HG03066 (cell line): ENCODE measurements at regions not wholly inside any gene's neighbourhood (a gene's known extent, or its start where the extent isn't known, plus 50 kb on each side); places are given as distances from the start of the nearest gene placed in this dataset.

Experiments
- ATAC-seq: cut with Tn5 transposase; IDR thresholded peaks from one replicate; pipeline ENCODE4 v1.9.1; 2021; ENCODE audit warnings: low read depth; ENCODE audit not compliant: unreplicated experiment

DNA sequence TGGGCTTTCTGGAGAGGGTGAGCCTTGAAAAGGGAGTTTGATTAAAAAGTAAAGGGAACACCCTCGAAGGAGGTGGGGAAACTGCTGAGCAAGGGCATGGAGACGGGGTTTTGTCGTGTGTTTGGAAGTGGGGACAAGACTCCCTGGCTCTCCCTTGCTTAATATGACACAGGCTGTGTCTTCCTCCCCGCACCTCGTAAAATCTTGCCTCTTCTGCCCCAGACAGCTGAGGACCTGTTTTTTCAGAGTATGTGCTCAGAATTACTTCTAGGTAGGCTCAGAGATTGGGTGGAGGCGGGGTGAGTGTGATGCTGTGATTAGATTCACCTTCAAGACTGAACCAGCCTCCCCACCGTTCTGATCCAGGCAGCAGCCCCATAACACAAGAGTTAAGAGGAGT is 244.4 kb upstream of the TLE3 start:
- ATAC-seq = no peak

DNA sequence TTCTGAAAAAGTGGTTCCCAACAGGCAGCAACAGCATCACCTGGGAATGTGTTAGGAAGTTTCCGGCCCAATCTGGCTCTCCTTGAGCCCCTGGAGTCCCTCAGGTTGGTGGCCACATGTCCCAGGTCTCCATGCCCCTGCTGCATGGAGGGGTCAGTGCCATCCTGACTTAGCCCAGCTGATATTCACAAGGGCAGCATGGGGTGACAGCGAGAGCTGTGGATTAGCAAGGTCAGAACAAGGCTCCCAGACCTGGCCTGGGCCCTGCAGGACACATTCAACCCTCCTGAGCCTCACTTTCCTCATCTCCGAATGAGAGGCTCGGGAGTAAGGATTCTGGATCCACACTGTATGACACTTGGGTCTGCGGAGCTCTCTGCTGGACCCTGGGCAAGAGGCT is 243.8 kb upstream of the TLE3 start:
- no peak for ATAC-seq

DNA sequence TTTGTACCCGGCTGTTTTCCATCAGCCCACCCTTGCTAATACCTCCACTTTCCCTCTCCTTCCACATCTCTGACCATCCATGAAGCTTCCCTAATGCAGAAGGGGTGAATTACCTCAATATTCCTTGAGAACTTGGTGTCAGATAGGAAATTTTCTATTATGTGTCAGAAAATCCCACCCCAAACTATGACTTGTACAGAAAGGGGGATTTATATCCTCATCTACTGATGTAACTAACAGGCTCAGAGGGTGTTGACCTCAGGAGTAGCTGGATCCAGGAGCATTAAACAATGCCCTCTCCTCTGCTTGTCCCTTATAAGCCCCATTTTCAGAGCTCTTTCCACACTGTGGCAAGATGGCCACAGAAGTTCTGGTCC is 242.8 kb upstream of the TLE3 start:
- ATAC-seq = no peak

DNA sequence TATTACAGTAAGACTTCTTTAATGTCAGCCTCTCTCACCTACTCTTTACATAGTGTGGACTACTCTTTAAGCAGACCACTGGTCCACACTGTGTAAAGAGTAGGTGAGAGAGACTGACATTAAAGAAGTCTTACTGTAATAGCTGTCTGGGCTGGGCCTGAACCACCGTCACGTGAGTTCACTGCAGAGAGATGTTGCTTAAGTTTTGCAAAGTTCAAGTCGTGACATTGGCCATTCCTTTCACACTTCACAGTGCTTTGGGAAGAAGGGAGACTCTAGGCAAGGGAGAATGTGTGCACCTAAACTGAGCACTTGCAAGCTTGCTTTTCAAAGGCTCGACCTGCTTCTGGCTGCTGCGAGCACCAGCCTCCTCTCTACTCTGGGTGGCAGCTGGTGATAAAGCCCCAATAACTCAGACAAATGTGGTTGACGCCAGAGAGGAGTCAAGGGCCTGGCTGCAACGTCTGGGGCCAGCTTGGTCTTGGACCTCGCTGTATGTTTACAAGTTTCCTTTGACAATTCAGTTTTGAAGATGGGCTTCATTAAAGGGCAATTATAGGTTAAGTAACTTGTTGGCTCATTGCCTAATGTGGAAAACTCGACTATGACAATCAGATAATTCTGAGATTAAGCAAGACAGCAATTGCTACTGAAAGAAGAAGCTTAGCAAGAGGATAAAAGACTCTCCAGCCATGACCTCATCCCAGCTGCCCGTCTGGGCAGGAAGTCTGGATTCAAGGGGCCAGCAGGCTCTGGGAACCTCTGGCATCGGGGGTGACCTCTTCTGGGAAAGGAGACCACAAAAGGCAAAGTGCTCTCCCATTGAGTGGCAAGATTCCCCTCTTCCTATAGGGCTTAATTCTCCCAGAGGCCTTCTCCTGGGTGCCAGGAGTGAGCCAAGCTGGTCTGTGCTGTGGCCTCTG is 242.1 kb upstream of the TLE3 start:
- ATAC-seq = no peak

DNA sequence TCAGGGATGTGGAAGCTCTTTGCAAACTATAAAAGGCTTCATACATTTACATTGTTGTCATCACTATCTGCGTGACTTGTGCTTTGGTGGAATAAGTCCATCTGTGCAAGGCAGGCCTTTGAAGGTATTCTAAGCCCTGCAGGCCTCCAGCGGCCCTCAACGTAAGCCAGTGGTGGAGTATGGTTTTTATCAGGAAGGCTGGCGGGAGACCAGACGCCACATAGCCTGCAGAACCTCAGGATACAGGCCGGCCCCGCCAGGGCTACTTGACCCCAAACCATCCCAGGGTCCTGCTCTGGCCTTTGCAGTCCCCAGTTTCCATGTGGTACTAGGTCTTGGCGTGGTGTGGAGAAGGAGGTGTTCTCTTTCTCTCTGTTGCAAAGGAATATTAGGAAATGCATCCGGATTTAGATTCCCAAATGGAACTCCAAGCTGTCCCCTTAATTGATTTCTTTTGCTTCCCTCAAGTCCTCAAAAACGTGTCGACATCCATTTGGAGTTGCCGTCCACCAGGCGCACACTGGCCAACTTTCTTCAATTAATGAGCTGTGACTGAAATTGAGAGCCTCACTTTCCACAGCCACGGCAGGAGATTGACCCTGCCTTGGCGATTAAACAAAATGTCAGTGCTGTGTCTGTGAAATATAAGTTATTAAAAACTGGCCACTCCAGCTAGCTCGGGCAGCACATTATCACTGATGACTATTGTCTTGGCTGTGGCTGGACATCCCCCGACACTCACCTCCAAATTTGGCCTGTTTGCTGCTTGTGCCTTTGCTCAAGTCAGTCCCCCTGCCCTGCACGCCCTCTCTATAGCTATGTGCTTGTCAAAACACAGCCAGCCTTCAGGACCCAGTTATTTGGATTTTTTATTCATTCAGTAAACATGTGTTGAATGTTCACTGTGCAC is 239.8 kb upstream of the TLE3 start:
- ATAC-seq = no peak

DNA sequence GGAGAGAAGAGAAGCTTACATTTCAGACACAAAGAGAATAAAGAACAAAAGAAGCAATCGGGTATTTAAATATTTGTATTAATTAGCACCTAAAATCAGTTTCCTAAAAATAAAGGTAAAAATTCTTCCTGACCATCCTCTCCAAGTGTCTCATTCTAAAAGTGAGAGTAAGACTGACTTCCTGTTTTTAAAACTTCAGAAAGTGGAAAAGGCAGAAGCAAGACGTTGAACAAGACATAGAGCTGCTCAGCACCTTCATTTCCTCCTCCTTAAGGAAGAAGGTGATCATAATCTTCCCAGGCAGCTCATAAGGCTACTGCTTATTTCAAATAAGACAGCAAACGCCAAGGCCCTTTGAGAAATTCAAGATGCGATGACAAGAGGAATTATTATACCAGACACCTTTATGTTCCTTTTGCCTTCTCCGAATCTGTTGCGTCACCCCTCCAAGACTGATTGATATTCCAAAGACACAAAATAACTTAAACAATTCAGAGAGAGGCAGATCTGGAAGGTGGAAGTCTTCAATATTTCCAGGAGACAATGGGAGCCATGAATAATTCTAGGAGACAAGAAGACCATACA is 238.8 kb upstream of the TLE3 start:
- ATAC-seq = no peak

DNA sequence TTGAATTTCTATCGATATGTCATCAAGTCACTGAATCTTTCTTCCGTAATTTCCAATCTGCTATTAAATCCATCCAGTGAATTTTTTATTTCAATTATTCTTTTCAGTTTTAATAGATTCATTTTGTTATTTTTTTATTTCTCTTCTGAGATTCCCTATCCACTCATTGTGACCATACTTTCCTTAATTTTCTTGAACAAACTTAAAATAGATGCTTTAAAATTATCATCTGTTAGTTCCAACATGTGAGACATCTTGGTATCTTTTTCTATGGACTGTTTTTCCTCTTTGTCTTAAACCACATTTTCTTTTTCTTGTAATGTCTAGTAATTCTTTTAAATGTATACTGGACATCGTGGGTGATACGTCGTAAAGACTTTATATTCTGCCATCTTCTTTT is 236.6 kb upstream of the TLE3 start:
- no peak for ATAC-seq

DNA sequence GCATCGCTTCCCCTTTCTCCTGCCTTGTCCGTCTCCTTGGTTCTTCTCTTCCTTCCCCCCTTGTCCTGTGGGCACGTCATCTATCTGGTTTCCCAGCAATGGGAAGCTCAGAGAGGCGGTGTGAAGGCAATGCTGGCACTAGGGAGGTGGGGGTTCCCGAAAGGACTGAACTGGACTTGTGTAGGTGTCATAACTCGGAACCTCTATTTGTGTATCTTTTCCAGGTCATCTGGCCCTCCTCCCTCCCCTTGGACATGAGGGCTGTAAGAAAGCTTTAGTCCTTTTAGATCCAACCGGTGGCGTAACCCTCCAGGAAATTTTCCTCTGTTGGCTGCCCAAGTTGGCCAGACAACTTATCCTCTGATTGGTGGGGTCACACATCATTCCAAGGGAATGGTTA is 231.5 kb upstream of the TLE3 start:
- ATAC-seq = no peak

DNA sequence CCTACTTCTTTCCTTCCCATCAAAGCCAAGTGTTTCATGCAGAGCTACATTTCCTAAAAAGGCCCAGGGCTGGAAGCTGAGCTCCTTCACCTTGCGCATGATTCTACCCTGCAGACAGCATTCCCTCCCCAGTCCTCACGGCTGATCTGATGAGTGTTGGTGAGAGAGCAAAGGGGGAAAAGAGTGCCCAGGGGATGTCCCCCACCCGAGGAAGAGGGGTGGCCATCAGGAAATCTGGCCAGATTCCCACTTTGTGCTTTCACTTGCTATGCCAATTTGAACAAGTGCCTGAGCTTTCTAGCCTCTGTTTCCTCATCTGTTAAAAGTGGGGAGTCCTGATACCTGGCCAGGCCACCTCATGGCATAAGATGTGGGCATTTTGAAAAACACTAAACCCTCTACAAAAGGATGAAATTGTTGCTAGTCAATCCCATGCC is 231.0 kb upstream of the TLE3 start:
- no peak for ATAC-seq

DNA sequence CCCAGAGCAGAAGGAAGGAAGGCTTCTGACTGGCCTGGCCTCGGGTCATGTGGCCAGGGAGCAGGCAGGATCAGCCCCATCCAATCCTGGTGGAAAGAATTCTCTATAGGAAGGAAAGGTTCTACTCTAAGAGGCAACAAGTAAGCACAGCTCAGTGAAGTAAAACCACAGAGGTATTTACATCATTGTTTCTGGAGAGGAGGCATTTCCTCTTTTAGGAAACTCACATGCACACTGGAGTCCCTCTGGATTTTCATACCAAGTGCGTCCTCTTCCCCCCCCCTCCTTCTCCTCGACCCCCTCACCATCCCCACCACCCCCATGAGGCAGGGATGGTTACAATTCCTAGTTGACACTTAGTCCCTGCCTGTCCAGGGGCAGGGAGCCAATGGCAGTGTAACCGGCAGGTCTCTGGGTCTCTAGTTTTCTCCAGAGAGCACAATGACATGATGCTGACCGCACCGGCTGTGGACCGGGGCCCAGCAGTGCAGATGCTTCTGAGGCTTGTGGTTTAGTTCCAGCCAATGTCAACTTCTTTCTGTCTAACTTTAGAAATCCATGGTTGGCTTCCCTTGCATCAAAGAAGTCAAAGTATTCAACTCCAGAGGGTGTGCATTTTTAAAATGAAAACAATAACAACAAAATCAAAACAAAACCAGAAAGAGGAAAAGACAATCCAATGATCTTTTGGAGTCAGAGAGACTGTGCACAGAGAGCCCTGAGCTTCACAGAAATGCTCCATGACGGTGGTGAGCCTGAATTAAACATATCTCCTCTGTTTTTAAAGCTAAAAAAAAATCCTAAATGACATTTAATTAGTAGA is 230.3 kb upstream of the TLE3 start:
- ATAC-seq = peak; percentile 58

DNA sequence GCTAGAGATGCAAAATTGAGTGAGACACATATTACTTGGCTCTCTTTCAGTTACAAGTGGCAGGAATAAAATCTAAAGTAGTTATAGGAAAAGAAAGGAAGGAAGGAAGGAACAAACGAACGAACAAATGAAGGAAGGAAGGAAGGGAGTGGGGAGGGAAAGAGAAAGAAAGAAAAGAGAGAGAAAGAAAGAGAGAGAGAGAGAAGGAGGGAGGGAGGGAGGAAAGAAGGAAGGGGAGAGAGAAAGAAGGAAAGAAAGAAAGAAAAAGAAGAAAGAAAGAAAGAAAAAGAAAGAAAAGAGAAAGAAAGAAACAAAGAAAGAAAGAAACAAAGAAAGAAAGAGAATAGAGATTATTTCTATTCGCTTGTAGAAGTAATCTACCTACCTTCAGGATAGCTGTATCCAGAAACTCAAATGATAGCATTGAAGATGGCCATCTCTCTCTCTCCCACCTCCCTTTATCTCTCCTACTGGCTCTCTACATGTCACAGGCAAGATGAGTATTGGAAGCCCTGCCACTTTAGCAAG is 229.7 kb upstream of the TLE3 start:
- no peak for ATAC-seq

DNA sequence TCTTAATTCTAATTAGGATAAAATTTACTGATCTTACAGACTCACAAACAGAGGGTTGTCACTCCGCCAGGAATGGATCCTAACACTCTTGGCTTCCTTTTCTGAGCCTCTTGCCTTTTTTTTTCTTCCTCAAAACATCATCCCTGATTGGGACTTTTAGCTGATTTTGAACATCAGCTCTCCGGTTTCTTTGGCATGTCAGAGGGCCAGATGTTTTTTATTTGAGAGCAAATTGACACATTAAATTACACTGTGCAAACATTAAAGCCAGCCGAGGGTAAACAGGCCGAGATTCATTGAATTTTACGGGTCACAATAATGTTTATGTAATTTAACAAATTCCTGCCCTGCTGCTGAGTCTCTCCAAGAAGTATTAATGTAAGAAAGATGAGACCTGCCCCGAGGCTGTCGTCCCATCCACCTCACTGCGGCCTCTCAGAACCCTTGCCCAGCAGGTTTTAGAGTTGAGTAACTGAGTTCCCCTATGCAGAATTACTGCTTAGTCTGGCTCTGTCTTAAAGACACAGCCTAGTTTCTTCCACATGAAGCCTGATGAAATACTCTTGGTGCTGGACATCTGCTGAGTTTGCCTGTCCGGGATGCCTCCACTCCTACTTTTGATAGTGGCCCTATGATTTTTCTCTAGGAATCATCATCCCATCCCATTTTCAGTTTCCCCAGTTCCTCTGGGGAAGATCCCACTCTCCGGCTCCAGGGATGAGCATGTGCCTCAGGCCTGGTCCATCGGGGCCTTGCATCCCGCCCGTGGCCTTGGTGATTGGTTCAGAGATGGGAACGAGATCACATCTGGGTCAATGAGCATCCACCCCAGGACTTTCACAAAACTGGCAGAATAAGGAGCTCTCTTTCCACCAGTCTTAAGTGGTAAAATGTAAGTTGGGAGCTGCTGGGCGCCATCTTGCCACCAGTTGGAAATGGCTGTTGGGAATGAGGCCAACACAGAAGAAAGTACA is 226.6 kb upstream of the TLE3 start:
- ATAC-seq = no peak

DNA sequence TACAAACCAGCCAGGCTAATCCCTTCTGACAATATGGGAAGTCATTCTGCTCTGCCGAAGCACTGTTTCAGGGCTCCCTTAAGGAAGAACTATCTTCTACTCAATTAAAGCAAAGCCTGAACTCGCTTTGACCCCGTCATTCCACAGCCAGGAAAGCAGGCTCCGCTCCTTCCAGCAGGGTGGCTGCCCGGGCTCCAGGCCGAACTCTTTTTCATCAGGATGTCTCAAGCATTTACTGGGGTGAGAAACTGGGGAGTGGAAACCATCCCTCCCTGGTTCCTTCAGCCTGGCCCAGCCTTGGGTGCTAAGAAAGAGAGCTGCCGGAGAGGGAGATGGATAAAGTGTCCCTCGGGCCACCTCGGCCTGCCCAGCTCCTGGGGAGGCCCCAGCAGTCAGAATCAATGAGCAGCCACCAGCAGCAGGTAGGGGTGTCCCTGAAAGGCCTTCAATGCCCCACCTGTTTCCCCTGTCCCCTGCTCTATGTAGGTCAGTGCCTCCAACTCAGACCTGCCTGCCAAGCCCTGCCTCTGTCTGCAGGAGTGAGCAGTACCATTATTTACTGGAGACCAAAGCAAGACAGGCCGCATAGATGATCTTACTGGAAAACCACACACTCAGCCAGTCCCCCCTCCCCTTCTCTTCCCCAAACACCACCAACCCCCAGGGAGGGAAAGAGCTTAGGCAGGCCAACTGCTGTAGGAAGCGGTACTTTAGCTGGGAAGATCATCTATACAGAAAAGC is 225.6 kb upstream of the TLE3 start:
- no peak for ATAC-seq

DNA sequence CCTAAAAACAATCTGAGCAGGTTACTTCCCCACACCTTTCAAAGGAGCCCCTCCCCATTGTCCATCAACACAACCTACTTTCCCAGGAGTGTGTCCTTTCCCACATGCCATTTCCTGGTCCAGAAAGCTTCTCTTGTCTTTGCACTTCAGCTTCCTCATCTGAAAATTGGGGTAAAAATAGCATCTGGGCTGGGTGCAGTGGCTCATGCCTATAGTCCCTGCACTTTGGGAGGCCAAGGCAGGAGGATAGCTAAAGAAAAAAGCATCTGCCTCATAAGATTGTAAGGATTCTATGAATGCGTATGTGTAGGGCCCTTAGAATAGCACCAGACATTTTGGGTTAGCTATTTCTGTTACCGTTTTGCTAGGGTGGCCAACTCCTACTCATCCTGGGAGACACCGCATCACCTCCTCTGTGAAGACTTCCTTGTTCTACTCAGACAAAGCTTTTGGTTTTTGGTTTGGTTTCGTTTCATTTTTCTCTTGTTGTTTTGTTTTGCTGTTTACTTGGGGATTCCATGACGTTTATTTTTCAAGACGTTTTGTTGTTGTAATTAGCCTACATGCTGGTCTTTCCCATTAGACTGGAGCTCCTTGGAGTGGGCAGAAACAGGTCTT is 224.4 kb upstream of the TLE3 start:
- no peak for ATAC-seq

DNA sequence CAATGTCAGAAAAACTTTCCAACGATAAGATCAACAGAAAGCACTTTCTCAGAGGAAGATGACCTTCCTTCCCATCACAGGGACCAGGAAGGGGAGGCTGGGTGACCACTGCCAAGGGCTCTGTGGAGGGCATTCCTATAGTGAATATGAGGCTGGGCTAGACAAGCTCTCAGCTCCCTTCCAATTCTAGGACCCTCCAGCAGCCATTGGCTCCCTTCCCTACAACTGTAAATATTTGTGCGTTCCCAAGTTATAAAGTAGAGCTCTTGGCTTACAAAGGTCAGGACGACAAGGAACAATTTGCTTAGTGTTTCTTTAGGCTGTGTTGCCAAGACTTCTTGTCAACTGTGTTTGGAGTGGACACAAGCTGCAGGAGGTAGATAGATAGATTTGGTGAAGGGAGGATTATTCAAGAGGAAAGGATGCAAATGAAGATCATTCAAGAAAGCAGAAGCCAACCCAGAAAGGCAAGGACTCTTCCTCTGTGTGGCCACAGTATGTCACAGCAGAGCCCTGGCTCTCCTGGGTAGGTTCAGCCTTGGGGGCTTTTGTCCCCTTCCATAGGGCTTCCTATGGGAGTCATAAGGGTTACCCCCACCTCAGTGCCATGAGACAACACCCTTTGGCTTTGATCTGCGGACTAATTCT is 223.6 kb upstream of the TLE3 start:
- ATAC-seq = no peak

DNA sequence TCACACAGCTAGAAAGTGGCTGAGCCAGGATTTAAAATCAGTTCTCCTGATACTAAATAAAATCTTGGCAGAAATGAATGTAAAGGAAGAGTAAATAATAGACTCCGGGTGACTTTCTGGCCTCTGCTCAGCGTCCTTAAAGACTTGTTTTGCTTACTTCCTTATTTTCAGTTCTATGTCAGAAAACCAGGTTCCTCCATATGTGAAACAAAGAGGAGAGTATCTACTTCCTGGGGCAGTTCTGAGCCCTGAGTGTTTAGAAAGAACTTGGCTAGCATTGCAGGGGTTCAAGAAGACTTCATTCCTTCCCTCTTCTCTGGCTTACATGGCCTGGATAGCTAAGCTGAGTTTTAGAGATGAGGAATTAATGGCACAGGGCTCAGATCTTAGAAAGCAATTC is 222.8 kb upstream of the TLE3 start:
- ATAC-seq = no peak

DNA sequence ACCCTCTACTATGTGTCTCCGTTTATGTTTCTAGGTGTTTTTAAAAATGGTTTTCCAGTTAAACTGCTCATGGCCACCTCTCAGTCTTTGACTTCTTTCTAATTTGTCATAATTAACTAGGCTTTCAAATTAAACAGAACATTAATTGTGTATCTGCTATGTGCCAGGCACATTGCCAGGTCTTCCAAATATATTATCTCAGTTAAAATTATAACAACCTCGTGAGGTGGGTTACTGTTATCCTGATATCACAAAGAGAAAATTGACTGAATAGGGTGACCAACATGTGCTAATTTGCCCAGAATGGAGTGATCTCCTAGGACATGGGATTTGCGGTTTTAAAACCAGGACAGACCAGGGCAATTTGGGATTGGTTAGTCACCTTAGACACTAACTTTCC is 222.4 kb upstream of the TLE3 start:
- ATAC-seq = no peak
